Fibroblast of mammary gland (primary cell): ENCODE measurements at regions not wholly inside any gene's neighbourhood (a gene's known extent, or its start where the extent isn't known, plus 50 kb on each side); places are given as distances from the start of the nearest gene placed in this dataset.

Experiments
- DNase-seq: peaks from one replicate; pipeline ENCODE4 v3.0.0-alpha.2; 2010; ENCODE audit warnings: low read depth
- H3K4me3 ChIP-seq: 2 replicates; pipeline ENCODE4 v1.5.1; 2011; ENCODE audit warnings: low read depth, mild to moderate bottlenecking, low read length, moderate library complexity; ENCODE audit not compliant: control insufficient read depth
- CTCF ChIP-seq: conservative IDR thresholded peaks from 2 replicates; pipeline ENCODE4 v1.5.1; 2011; ENCODE audit warnings: low read depth, low read length, inconsistent platforms; ENCODE audit not compliant: control insufficient read depth, insufficient read depth

DNA sequence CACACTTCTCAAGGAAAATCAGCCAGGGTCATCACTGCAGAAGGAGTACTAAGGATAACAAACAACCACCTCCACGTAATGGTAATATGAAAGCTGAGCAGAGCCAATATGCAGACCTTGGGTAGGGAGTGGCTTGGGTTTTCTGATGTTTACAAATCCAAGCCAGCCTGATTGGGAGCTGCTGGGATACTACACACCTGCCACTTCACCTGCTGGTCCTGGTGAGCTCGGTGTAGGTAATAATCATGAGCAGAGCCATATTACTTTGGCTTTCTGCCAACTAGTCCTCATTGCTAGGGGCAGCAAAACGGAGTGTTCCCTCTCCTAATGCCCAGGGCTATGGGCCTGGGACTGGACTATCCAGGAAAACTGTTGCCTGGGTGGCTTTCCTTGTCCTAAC is 433.5 kb upstream of the PPP2R3A start:
- DNase-seq: no peak
- H3K4me3 ChIP-seq: no peak overlapping the region
- TF ChIP-seq CTCF: no peak

DNA sequence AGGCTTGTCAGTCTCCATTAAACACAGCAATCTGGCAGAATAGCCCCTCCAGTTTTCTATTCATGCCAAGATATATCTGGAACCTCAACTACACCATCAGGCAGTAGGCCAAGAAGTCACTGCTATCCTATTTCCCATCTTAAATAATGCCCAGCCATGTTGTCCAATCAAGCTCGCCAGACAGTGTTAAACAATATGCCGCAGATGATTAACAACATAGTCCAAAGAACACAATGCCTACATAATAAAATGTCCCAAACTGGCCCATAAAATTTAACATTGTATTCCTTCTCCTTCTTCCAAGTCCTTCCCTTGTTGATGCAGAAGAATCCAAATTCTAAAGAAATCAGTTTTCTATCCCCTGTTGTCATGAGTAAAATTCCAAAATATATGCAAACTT is 427.4 kb upstream of the PPP2R3A start:
- DNase-seq: no peak
- TF ChIP-seq CTCF: no peak
- H3K4me3 ChIP-seq: no peak overlapping the region

DNA sequence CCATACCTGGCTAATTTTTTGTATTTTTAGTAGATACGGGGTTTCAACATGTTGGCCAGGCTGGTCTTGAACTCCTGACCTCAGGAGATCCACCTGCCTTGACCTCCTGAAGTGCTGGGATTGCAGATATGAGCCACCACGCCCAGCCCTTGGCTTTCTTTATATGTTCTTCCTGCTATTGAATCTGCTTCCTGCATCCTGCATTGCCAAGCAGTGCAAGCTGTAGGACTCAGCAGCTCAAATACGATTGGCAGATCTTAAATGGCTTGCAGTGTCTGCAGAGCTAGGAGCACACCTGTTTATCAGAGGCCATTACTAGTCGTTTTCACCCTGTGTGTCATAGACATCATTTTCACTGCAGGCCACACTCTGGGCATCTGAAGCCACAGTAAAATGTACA is 426.2 kb upstream of the PPP2R3A start:
- no peak overlapping the region for H3K4me3 ChIP-seq
- TF ChIP-seq CTCF: no peak
- no peak for DNase-seq

- no peak for TF ChIP-seq CTCF
- DNase-seq: no peak
- H3K4me3 ChIP-seq: no peak overlapping the region
Measured at GRCh38 chr3:135539854-135540253, 425.7 kb upstream of the PPP2R3A start.

GRCh38 chr3:135549928-135550494 is 415.5 kb upstream of the PPP2R3A start:
- TF ChIP-seq CTCF: no peak
- H3K4me3 ChIP-seq: no peak overlapping the region
- no peak for DNase-seq

DNA sequence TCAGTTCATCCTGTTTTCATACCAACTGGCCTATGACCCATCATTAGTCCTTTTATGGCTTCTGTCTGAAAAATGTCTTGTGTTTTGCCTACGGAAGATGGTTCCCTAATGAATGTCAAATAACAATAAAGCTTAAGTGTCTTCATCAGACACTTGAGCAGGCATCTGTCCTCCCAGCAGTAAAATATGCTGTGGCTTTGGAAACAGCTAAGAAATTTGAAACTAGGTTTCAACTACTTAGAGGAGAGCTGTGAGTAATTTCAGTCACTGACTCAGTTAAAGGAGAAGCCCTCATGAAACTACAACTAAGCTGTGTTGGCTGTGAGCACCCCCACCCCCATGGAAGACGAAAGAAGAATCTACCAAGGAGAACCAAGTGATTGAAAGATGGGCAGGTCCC is 409.4 kb upstream of the PPP2R3A start:
- DNase-seq: no peak
- TF ChIP-seq CTCF: no peak
- H3K4me3 ChIP-seq: no peak overlapping the region
